ENCODE measurements at regions not wholly inside any gene's neighbourhood (a gene's known extent, or its start where the extent isn't known, plus 50 kb on each side); places are given as distances from the start of the nearest gene placed in this dataset.

DNA sequence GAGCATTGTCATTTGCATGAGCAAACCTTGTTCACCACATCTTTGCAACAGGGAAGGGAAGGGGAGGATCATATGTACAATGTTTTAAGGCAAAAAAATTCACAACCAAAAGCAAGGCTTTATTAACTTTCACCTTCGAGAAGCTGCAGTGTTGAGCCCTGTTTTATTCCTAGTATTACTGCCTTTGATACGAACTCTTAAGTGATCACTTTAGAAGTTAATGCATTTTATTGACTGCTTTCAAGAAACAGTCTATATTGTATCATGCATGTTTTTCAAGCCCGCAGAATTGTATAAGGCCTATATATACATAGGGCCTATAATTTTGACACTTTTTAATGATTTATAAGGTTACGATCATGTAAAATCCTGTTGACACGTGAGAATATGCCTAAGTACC is 117.5 kb upstream of the VPREB1 start:
- no peaks in the 10 kb centered on the region for H4K20me1 ChIP-seq (ENCODE audit: insufficient read depth)
- H3K27ac ChIP-seq (ENCODE audit: low read length): no peak overlapping the region
- H3K4me3 ChIP-seq (ENCODE audit: low read length): no peak overlapping the region
- no peaks in the 10 kb centered on the region for H3K9me2 ChIP-seq (ENCODE audit: insufficient read depth, low read length)
- no peaks in the 10 kb centered on the region for H3K9me3 ChIP-seq (ENCODE audit: low read length)
- TF ChIP-seq EP300 (conservative IDR thresholded peaks at IDR 0.05; ENCODE audit: poor library complexity, severe bottlenecking) (no peak), RAD21 (conservative IDR thresholded peaks at IDR 0.05) (no peak), TAF1 (IDR thresholded peaks at IDR 0.05; ENCODE audit: low read depth) (no peak), MXI1 (conservative IDR thresholded peaks at IDR 0.05; ENCODE audit: poor library complexity, severe bottlenecking) (no peak), SMC3 (conservative IDR thresholded peaks at IDR 0.05; ENCODE audit: poor library complexity) (no peak), EZH2 (IDR thresholded peaks at IDR 0.05; ENCODE audit: borderline replicate concordance, insufficient read depth, low read length, poor library complexity, severe bottlenecking) (no peak), POLR2AphosphoS5 (IDR thresholded peaks at IDR 0.05) (no peak)
- TF ChIP-seq, protein P1, sequence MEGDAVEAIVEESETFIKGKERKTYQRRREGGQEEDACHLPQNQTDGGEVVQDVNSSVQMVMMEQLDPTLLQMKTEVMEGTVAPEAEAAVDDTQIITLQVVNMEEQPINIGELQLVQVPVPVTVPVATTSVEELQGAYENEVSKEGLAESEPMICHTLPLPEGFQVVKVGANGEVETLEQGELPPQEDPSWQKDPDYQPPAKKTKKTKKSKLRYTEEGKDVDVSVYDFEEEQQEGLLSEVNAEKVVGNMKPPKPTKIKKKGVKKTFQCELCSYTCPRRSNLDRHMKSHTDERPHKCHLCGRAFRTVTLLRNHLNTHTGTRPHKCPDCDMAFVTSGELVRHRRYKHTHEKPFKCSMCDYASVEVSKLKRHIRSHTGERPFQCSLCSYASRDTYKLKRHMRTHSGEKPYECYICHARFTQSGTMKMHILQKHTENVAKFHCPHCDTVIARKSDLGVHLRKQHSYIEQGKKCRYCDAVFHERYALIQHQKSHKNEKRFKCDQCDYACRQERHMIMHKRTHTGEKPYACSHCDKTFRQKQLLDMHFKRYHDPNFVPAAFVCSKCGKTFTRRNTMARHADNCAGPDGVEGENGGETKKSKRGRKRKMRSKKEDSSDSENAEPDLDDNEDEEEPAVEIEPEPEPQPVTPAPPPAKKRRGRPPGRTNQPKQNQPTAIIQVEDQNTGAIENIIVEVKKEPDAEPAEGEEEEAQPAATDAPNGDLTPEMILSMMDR (IDR thresholded peaks at IDR 0.05; ENCODE audit: poor library complexity, severe bottlenecking): no peak
- TF ChIP-seq, protein P2, sequence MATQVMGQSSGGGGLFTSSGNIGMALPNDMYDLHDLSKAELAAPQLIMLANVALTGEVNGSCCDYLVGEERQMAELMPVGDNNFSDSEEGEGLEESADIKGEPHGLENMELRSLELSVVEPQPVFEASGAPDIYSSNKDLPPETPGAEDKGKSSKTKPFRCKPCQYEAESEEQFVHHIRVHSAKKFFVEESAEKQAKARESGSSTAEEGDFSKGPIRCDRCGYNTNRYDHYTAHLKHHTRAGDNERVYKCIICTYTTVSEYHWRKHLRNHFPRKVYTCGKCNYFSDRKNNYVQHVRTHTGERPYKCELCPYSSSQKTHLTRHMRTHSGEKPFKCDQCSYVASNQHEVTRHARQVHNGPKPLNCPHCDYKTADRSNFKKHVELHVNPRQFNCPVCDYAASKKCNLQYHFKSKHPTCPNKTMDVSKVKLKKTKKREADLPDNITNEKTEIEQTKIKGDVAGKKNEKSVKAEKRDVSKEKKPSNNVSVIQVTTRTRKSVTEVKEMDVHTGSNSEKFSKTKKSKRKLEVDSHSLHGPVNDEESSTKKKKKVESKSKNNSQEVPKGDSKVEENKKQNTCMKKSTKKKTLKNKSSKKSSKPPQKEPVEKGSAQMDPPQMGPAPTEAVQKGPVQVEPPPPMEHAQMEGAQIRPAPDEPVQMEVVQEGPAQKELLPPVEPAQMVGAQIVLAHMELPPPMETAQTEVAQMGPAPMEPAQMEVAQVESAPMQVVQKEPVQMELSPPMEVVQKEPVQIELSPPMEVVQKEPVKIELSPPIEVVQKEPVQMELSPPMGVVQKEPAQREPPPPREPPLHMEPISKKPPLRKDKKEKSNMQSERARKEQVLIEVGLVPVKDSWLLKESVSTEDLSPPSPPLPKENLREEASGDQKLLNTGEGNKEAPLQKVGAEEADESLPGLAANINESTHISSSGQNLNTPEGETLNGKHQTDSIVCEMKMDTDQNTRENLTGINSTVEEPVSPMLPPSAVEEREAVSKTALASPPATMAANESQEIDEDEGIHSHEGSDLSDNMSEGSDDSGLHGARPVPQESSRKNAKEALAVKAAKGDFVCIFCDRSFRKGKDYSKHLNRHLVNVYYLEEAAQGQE (IDR thresholded peaks at IDR 0.05; ENCODE audit: borderline replicate concordance): no peak
- no peak overlapping the region for H3K4me2 ChIP-seq (ENCODE audit: low read length)
- no peaks in the 10 kb centered on the region for H3F3A ChIP-seq (ENCODE audit: insufficient read depth, low read length, poor library complexity, severe bottlenecking)
- H3K79me2 ChIP-seq (replicated peaks; ENCODE audit: insufficient read depth, low read length): no peaks in the 10 kb centered on the region
- no peaks in the 10 kb centered on the region for H3K36me3 ChIP-seq (ENCODE audit: insufficient read depth, low read length)
- no peak overlapping the region for H2AFZ ChIP-seq (ENCODE audit: low read depth, low read length)
- no peak overlapping the region for H3K9ac ChIP-seq (ENCODE audit: low read length)
- no peaks in the 10 kb centered on the region for H3K27me3 ChIP-seq (ENCODE audit: insufficient read depth, low read depth, low read length)

DNA sequence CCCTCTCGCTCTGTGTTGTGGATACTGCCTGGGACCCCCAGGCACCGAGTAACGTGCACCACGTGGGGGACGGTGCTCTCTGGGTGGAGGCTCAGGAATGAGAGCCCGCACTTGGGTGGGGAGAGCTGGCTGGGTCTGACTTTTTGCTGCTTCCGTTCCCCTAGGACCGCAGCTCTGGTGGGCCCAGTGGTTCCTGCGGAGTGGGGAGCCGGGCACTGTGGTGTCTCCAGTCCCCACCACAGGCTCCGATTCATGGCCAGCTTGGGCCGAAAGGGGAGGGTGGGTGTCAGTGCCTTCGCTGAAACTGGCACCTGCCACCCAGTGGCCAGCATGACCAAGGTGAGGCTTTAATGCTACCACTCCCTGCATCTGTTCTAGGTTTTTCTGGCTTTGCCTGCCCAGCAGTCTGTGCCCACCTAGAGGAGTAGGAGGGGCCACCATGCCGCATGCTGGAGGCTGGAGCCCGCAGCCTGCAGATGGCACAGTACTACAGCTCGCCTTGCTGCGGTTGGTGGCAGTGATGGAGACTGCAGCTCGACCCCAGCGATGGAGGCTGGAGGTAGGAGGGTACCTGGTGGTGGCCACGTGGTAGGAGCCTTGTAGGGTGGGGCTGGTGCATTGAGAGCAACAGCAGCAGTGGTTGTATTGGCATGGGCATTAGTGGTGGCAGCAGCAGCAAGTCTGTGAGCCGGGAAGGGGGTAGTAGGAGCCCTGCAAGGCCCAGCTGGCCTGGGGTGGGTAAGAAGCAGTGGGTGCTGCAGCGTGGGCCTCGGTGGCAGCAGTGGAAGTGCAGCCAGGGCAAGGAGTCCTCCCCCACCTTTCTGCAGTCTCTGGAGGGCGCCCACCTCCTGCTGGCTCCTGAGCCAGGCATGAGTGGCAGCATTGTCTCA is 118.8 kb upstream of the VPREB1 start:
- no peak for TF ChIP-seq EZH2 (IDR thresholded peaks at IDR 0.05; ENCODE audit: borderline replicate concordance, insufficient read depth, low read length, poor library complexity, severe bottlenecking)
- TF ChIP-seq TAF1 (IDR thresholded peaks at IDR 0.05; ENCODE audit: low read depth): no peak
- no peak for TF ChIP-seq POLR2AphosphoS5 (IDR thresholded peaks at IDR 0.05)
- TF ChIP-seq MXI1 (conservative IDR thresholded peaks at IDR 0.05; ENCODE audit: poor library complexity, severe bottlenecking): no peak
- no peak for TF ChIP-seq EP300 (conservative IDR thresholded peaks at IDR 0.05; ENCODE audit: poor library complexity, severe bottlenecking)
- TF ChIP-seq RAD21 (conservative IDR thresholded peaks at IDR 0.05): no peak
- TF ChIP-seq SMC3 (conservative IDR thresholded peaks at IDR 0.05; ENCODE audit: poor library complexity): no peak
- TF ChIP-seq, protein P1 (IDR thresholded peaks at IDR 0.05; ENCODE audit: poor library complexity, severe bottlenecking): no peak
- TF ChIP-seq, protein P2 (IDR thresholded peaks at IDR 0.05; ENCODE audit: borderline replicate concordance): no peak
- Histone ChIP-seq H3K9me2 (ENCODE audit: insufficient read depth, low read length) (no peaks in the 10 kb centered on the region), H3K4me2 (ENCODE audit: low read length) (no peak overlapping the region), H4K20me1 (ENCODE audit: insufficient read depth) (no peaks in the 10 kb centered on the region), H3K9ac (ENCODE audit: low read length) (no peak overlapping the region), H3K79me2 (replicated peaks; ENCODE audit: insufficient read depth, low read length) (no peaks in the 10 kb centered on the region), H3K27me3 (ENCODE audit: insufficient read depth, low read depth, low read length) (no peaks in the 10 kb centered on the region), H2AFZ (ENCODE audit: low read depth, low read length) (no peak overlapping the region), H3K4me3 (ENCODE audit: low read length) (no peak overlapping the region), H3K27ac (ENCODE audit: low read length) (no peak overlapping the region), H3K9me3 (ENCODE audit: low read length) (no peaks in the 10 kb centered on the region), H3K36me3 (ENCODE audit: insufficient read depth, low read length) (no peaks in the 10 kb centered on the region), H3F3A (ENCODE audit: insufficient read depth, low read length, poor library complexity, severe bottlenecking) (no peaks in the 10 kb centered on the region)
